GM18907 (cell line): ENCODE measurements at regions not wholly inside any gene's neighbourhood (a gene's known extent, or its start where the extent isn't known, plus 50 kb on each side); places are given as distances from the start of the nearest gene placed in this dataset.
"Not testable (repeated sequence)": the region's sequence is repeated elsewhere in the genome, so short reads cannot be mapped to it uniquely, and the experiment has no call there.

Experiments
- ATAC-seq: cut with Tn5 transposase; IDR thresholded peaks from one replicate; pipeline ENCODE4 v1.9.1; 2021; ENCODE audit warnings: mild to moderate bottlenecking, moderate library complexity; ENCODE audit not compliant: unreplicated experiment

DNA sequence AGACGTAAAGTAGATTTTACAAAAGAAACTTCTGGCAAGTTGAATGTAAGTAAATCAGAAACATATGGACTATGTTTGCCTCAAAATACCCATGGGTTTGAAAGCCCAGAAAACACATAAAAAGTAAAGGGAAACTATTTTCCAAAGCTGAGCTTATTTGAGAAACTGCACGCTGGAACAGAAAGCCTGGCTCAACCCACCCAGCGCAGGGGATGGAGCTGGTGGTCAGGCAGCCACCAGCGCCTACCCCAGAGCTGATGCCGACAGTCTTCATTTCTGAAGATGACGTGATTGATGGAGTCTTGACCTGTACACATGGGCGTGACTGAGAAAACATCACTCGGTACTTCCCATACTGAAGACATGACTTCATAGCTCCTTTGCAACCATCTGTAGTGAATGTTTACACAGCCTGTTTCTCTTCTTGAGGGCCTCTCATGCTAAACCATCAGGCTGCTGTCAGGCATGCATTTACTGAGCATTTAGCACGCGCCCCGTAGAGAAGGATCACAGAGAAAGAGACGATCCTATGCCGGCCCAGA lies 232.6 kb upstream of the AUTS2 start:
- ATAC-seq: no peak

DNA sequence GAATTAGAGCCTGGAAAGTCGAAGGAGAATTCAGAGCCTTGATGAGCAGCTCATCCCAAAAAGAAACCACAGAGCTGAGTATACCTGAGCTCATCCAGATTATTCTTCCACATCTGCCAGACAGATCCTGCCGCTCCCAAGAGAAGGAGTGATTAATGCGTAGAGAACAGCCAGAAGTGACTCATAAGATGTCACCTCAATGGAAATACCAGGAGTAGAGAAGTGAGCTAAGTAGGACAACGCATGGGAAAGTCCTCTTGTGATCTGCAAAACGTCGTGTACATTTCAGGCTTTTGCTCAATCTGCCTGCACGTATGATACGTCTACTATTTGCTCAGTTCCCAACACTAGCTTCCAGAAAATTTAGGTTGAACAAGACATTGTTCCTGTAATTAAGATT lies 230.5 kb upstream of the AUTS2 start:
- ATAC-seq: no peak

DNA sequence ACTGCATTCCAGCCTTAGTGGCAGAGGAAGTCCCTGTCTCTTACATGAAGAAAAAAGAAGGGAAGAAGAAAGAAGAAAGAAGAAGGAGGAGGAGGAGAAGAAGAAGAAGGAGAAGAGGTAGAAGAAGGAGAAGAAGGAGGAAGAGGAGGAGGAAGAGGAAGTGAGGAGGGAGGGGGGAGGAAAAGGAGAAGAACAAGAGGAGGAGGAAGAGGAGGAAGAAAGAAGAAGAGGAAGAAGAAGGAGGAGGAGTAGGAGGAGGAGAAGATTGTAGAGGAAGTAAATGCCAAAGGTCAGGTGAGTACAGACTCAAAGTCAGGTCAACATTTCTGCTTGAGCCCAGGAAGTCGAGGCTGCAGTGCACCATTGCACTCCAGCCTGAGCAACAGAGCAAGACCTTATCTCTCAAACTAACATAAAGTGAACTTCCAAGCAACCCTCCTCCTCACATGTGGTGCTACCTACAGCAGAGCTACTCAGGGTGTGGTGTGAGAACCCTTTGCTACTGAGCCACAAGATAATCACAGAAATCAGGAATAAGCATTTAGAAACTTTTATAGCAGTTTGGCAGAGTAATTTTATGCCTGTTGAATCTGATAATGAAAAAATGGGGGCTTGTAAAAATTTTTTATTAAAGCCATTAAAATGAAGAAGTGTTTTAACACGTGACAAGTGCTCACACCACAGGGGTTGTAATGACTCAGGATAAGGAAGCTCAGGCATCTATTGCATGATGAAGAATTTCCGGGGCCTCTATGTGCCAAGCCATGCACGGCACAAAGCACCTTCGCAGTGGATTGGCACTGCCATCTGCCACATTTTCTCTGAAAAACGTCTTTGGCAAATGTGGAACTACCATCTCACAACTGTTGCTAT lies 224.9 kb upstream of the AUTS2 start:
- ATAC-seq: no peak

GRCh38 chr7:69374044-69374425 lies 224.2 kb upstream of the AUTS2 start:
- no peak for ATAC-seq

DNA sequence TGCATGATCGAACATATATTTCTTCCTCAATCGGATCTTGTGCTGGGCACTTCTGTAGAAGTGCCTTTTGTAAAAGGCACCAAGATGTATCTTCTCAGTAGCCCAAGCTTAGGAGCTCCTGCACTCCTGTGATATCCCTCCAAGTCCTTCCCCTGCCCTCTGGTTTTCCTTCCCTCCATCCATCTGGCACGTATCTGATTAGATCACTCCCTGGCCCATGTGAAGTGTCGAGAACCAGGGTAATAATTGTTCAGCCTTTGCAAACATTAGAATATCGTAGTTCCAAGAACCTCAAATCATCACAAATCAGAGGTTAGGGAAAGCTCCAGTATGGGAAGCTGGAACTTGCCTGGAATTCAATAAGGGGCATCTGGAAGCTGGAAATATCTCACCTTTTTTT lies 221.1 kb upstream of the AUTS2 start:
- no peak for ATAC-seq

- no peak for ATAC-seq
Observed at GRCh38 chr7:69388452-69389137, 209.7 kb upstream of the AUTS2 start.

- no peak for ATAC-seq
Observed at GRCh38 chr7:69389216-69389615, 209.1 kb upstream of the AUTS2 start.

DNA sequence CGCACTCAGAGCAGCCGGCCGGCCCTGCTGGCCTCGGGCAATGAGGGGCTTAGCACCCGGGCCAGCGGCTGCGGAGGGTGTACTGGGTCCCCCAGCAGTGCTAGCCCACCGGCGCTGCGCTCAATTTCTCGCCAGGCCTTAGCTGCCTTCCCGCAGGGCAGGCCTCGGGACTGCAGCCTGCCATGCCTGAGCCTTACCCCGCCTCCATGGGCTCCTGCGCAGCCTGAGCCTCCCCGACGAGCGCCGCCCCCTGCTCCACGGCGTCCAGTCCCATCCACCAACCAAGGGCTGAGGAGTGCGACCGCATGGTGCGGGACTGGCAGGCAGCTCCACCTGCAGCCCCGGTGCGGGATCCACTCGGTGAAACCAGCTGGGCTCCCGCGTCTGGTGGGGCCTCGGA lies 204.4 kb upstream of the AUTS2 start:
- not testable (repeated sequence) for ATAC-seq

- ATAC-seq: no peak
Observed at GRCh38 chr7:69395061-69395714, 203.1 kb upstream of the AUTS2 start.

- no peak for ATAC-seq
Observed at GRCh38 chr7:69398986-69399385, 199.3 kb upstream of the AUTS2 start.

DNA sequence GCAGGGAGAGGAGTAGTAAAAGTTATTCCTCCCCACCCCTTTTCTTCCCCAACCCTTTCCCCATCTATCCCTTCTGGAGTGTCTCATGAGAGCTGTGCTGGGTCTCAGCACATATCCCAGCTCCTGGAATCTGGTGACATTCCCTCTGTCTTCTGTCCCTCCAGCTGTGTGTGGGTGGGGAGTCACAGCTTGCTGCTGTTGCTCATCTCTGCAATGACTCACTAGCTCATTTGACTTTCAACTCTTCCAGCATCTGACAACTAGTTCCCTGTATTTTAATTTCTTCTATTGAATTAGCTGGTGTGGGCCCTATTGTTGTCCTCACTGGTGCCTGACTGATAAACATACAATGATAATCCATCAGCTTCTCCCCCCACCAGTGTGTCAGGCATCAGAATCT lies 198.9 kb upstream of the AUTS2 start:
- ATAC-seq: no peak

DNA sequence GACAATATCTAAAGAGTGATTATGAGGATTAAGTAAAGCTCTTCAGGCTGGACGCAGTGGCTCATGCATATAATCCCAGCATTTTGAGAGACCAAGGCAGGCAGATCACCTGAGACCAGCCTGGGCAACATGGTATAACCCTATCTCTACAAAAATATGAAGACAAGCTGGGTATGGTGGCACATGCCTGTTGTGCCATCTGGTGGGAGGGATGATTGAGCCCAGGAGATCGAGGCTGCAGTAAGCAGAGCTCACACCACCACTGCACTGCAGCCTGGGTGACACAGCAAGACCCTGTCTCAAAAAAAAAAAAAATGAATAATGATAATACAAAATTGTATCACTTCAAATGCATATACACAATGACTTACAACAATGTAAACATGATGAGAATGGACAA lies 195.6 kb upstream of the AUTS2 start:
- no peak for ATAC-seq

- ATAC-seq: peak; percentile 46
Observed at GRCh38 chr7:69403169-69403568, 195.1 kb upstream of the AUTS2 start.

DNA sequence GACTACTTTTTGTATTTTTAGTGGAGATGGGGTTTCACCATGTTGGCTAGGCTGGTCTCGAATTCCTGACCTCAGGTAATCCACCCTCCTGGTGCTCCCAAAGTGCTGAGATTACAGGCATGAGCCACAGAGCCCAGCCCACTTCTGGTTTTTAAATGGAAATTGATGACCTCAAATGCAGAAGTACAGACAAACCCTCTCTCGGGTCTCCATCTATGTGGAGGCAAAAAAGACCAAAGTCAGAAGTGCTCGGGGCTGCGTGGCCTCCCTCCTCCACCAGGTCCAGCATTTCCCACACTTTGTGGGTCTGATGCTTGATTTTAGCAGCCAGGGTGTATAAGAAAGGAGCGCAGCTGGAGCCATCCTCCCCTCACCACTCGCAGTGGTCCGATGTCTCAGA lies 187.3 kb upstream of the AUTS2 start:
- no peak for ATAC-seq

- ATAC-seq: no peak
Observed at GRCh38 chr7:69411466-69411865, 186.8 kb upstream of the AUTS2 start.

- peak; percentile 78 for ATAC-seq
Observed at GRCh38 chr7:69412331-69413146, 185.7 kb upstream of the AUTS2 start.

- ATAC-seq: no peak
Observed at GRCh38 chr7:69414555-69414954, 183.7 kb upstream of the AUTS2 start.

GRCh38 chr7:69418869-69419670 lies 179.2 kb upstream of the AUTS2 start:
- no peak for ATAC-seq

GRCh38 chr7:69419934-69420333 lies 178.3 kb upstream of the AUTS2 start:
- no peak for ATAC-seq

GRCh38 chr7:69422574-69422985 lies 175.7 kb upstream of the AUTS2 start:
- ATAC-seq: no peak
